ENCODE measurements at regions not wholly inside any gene's neighbourhood (a gene's known extent, or its start where the extent isn't known, plus 50 kb on each side); places are given as distances from the start of the nearest gene placed in this dataset.
A peak's percentile ranks its signal among the peaks of the same experiment; 100 is the strongest.

DNA sequence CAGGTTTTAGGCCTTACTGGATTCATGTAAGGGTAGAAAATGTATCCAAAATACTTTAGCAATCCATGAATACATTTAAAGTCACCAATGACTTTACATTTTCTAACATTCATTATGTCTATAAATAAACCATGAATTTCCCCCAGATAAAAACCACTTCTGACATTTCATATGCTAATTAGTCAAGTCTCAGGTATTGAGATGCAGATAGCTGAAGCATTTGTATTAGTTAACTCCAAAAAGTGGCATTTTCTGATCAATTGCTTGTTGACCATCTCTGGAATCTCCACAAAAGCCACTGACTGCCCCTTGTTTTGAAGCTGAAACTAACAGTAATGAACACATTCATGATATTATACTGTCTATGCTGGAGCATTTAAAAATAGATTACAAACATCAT is 68.4 kb upstream of the RAP2B start:
- TF ChIP-seq, protein P1, sequence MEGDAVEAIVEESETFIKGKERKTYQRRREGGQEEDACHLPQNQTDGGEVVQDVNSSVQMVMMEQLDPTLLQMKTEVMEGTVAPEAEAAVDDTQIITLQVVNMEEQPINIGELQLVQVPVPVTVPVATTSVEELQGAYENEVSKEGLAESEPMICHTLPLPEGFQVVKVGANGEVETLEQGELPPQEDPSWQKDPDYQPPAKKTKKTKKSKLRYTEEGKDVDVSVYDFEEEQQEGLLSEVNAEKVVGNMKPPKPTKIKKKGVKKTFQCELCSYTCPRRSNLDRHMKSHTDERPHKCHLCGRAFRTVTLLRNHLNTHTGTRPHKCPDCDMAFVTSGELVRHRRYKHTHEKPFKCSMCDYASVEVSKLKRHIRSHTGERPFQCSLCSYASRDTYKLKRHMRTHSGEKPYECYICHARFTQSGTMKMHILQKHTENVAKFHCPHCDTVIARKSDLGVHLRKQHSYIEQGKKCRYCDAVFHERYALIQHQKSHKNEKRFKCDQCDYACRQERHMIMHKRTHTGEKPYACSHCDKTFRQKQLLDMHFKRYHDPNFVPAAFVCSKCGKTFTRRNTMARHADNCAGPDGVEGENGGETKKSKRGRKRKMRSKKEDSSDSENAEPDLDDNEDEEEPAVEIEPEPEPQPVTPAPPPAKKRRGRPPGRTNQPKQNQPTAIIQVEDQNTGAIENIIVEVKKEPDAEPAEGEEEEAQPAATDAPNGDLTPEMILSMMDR (IDR thresholded peaks at IDR 0.05; ENCODE audit: borderline replicate concordance, extremely low read depth, insufficient read depth) = no peak
- no peak overlapping the region for H3K4me3 ChIP-seq (ENCODE audit: low read length in 3 of 3)
- no peaks in the 10 kb centered on the region for H3K9me3 ChIP-seq (ENCODE audit: control insufficient read depth in 2 of 3, insufficient read depth in 1 of 3, low read length in 3 of 3)
- intact Hi-C loops (cut with DNase I) = no loop called here
- H3K9ac ChIP-seq (ENCODE audit: low read length in 3 of 3) = no peak overlapping the region
- no peak overlapping the region for H3K27ac ChIP-seq (ENCODE audit: low read depth in 2 of 2, low read length in 2 of 2)
- H3K36me3 ChIP-seq (ENCODE audit: control insufficient read depth in 2 of 3, insufficient read depth in 3 of 3, low read length in 3 of 3) = no peaks in the 10 kb centered on the region
- H3K27me3 ChIP-seq (ENCODE audit: control insufficient read depth, insufficient read depth, low read length) = no peaks in the 10 kb centered on the region
- no peak for DNase-seq
- no peaks in the 10 kb centered on the region for H3K4me1 ChIP-seq (ENCODE audit: control insufficient read depth in 2 of 3, insufficient read depth in 2 of 3, low read depth in 1 of 3, low read length in 3 of 3)
- no peak for FAIRE-seq

DNA sequence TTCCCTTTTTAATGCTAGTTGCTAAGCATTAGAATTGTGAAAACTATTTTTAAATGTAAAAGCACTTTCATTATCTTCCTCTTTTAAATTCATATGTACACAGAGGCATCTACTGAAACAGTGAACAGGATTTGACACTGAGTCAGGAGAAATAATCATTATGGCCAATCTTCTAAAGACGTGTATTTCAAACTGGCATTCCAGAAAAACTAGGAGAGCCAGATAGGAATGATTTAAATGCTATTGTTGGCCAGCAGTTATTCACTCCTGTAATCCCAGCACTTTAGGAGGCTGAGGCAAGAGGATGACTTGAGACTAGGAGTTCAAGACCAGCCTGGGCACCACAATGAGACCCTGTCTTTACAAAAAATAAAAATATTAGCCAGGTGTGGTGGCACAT is 67.6 kb upstream of the RAP2B start:
- Histone ChIP-seq H3K9ac (ENCODE audit: low read length in 3 of 3) (no peak overlapping the region), H3K27ac (ENCODE audit: low read depth in 2 of 2, low read length in 2 of 2) (no peak overlapping the region), H3K4me1 (ENCODE audit: control insufficient read depth in 2 of 3, insufficient read depth in 2 of 3, low read depth in 1 of 3, low read length in 3 of 3) (no peaks in the 10 kb centered on the region), H3K4me3 (ENCODE audit: low read length in 3 of 3) (no peak overlapping the region), H3K36me3 (ENCODE audit: control insufficient read depth in 2 of 3, insufficient read depth in 3 of 3, low read length in 3 of 3) (no peaks in the 10 kb centered on the region), H3K9me3 (ENCODE audit: control insufficient read depth in 2 of 3, insufficient read depth in 1 of 3, low read length in 3 of 3) (no peaks in the 10 kb centered on the region), H3K27me3 (ENCODE audit: control insufficient read depth, insufficient read depth, low read length) (no peaks in the 10 kb centered on the region)
- DNase-seq = no peak
- intact Hi-C loops (cut with DNase I) = no loop called here
- TF ChIP-seq, protein P1 (IDR thresholded peaks at IDR 0.05; ENCODE audit: borderline replicate concordance, extremely low read depth, insufficient read depth) = no peak
- FAIRE-seq = no peak

DNA sequence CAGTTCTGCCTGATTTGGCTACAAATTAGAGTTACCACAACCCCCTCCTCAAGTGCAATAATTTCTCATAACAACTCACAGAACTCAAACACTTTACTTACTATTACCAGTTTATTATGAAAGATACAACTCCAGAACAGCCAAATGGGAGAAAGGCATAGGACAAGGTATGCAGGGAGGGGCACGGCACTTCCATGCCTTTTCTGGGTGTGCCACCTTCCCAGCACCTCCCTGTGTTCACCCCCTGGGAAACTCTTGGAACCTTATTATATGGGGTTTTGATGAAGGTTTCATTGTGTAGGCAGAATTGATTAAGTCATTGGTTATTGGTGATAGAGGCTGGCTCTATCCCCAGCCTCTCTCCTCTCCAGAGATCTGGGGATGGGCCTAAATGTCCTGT is 66.6 kb upstream of the RAP2B start:
- intact Hi-C loops (cut with DNase I) = no loop called here
- FAIRE-seq (no peak), DNase-seq (no peak)
- H3K9me3 ChIP-seq (ENCODE audit: control insufficient read depth in 2 of 3, insufficient read depth in 1 of 3, low read length in 3 of 3) = no peaks in the 10 kb centered on the region
- H3K27ac ChIP-seq (ENCODE audit: low read depth in 2 of 2, low read length in 2 of 2) = no peak overlapping the region
- TF ChIP-seq, protein P1 (IDR thresholded peaks at IDR 0.05; ENCODE audit: borderline replicate concordance, extremely low read depth, insufficient read depth) = no peak
- H3K36me3 ChIP-seq (ENCODE audit: control insufficient read depth in 2 of 3, insufficient read depth in 3 of 3, low read length in 3 of 3) = no peaks in the 10 kb centered on the region
- no peaks in the 10 kb centered on the region for H3K4me1 ChIP-seq (ENCODE audit: control insufficient read depth in 2 of 3, insufficient read depth in 2 of 3, low read depth in 1 of 3, low read length in 3 of 3)
- no peaks in the 10 kb centered on the region for H3K27me3 ChIP-seq (ENCODE audit: control insufficient read depth, insufficient read depth, low read length)
- H3K9ac ChIP-seq (ENCODE audit: low read length in 3 of 3) = no peak overlapping the region
- no peak overlapping the region for H3K4me3 ChIP-seq (ENCODE audit: low read length in 3 of 3)

DNA sequence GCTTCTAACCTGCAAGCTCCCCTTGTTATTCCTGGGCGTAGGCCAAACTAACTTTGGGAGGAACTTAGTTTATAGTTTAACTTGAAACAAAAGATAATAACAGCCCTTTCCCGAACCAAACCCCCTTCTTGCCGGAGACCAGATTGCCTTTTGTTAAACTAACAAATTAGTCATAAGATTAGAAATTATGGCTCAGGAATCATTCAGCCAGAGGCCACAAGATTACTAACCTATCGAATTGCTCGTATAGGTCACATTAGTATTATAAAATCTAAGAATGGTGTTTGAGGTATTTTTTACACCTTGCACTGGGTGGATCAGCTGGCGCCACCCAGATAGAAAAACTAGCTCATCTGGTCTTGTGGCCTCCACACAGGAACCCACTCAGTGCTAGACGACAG is 65.3 kb upstream of the RAP2B start:
- FAIRE-seq = no peak
- H3K4me1 ChIP-seq (ENCODE audit: control insufficient read depth in 2 of 3, insufficient read depth in 2 of 3, low read depth in 1 of 3, low read length in 3 of 3) = no peaks in the 10 kb centered on the region
- no peak overlapping the region for H3K9ac ChIP-seq (ENCODE audit: low read length in 3 of 3)
- H3K36me3 ChIP-seq (ENCODE audit: control insufficient read depth in 2 of 3, insufficient read depth in 3 of 3, low read length in 3 of 3) = no peaks in the 10 kb centered on the region
- no peaks in the 10 kb centered on the region for H3K9me3 ChIP-seq (ENCODE audit: control insufficient read depth in 2 of 3, insufficient read depth in 1 of 3, low read length in 3 of 3)
- TF ChIP-seq, protein P1 (IDR thresholded peaks at IDR 0.05; ENCODE audit: borderline replicate concordance, extremely low read depth, insufficient read depth) = no peak
- H3K27ac ChIP-seq (ENCODE audit: low read depth in 2 of 2, low read length in 2 of 2) = no peak overlapping the region
- no peaks in the 10 kb centered on the region for H3K27me3 ChIP-seq (ENCODE audit: control insufficient read depth, insufficient read depth, low read length)
- no peak overlapping the region for H3K4me3 ChIP-seq (ENCODE audit: low read length in 3 of 3)
- DNase-seq = peak in 1 of 5 donors; percentile 5
- intact Hi-C loops (cut with DNase I) = no loop called here
